ENCODE measurements at regions not wholly inside any gene's neighbourhood (a gene's known extent, or its start where the extent isn't known, plus 50 kb on each side); places are given as distances from the start of the nearest gene placed in this dataset.

DNA sequence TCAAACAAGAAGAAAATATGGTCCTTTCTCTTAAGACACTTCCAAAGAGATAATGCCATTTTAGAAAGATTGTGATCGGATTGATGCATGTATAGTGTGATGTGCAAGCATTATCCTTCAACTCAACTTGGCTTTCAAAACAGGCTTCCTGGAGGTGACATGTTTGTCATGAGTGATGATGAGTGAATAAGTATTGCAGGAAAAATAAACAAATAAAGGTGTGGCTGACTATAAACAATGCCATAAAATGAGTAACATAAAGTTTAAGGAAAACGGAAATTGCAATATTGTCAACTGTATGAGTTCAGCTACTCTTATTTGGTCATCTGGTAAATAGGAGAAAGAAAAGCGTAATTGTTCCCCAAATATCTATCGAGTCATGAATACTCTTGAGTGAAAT lies 1283.7 kb downstream of the PCDH9 start:
- H3K79me1 ChIP-seq (ENCODE audit: low read depth in 1 of 2, low read length in 2 of 2) = no peaks in the 10 kb centered on the region
- WGBS, 2 experiments (ENCODE audit: extremely low coverage in 2 of 2, insufficient read length in 1 of 2) = no CpG with 5 or more reads among the region's 4 CpGs
- in situ Hi-C loops (cut with MboI; ENCODE audit: low sequenced_read_pairs) = no loop called here

More for the DNA sequence above, 1283.7 kb downstream of the PCDH9 start:
- H2BK15ac ChIP-seq (ENCODE audit: low read depth, low read length) = no peak overlapping the region
- no peak overlapping the region for H3K9ac ChIP-seq (ENCODE audit: low read depth, low read length)
- no peak overlapping the region for H3K4me3 ChIP-seq (ENCODE audit: insufficient read depth, low read depth, low read length)
- POLR2A ChIA-PET (ENCODE audit: unreplicated experiment) = no interaction called here
- H2AFZ ChIP-seq (replicated peaks; ENCODE audit: low read length, poor library complexity) = no peak overlapping the region
- BruUV-seq (replicated peaks) = no TSS peak
- no peak overlapping the region for H4K5ac ChIP-seq (ENCODE audit: low read depth, low read length)
- H3K36me3 ChIP-seq (ENCODE audit: control insufficient read depth, insufficient read depth, low read length) = no peaks in the 10 kb centered on the region
- no peaks in the 10 kb centered on the region for H3K9me1 ChIP-seq (ENCODE audit: insufficient read depth, low read length)
- H2AK9ac ChIP-seq (replicated peaks; ENCODE audit: low read depth, low read length, poor library complexity) = no peak overlapping the region
- DNase-seq = no peak
- intact Hi-C loops (cut with micrococcal nuclease) (no loop called here), dilution Hi-C loops (cut with HindIII; ENCODE audit: low sequenced_read_pairs, unreplicated experiment) (no loop called here)
- CTCF ChIA-PET = no interaction called here
- H3K14ac ChIP-seq (replicated peaks; ENCODE audit: low read depth, low read length) = no peak overlapping the region
- no peak for ATAC-seq (ENCODE audit: low read depth)
- no peak overlapping the region for H2BK20ac ChIP-seq (ENCODE audit: low read depth, low read length)
- no peak overlapping the region for H4K8ac ChIP-seq (ENCODE audit: low read depth in 2 of 2, low read length in 2 of 2)
- H3K9me3 ChIP-seq (ENCODE audit: control insufficient read depth, insufficient read depth, low read length) = no peaks in the 10 kb centered on the region
- no peak overlapping the region for H2AK5ac ChIP-seq (ENCODE audit: low read depth, low read length)
- no peaks in the 10 kb centered on the region for H3K4me1 ChIP-seq (ENCODE audit: control insufficient read depth, insufficient read depth, low read length)
- H4K20me1 ChIP-seq (ENCODE audit: insufficient read depth, low read length) = no peaks in the 10 kb centered on the region
- no peak overlapping the region for H2BK5ac ChIP-seq (ENCODE audit: low read depth, low read length, poor library complexity, severe bottlenecking)
- H3K4me2 ChIP-seq (ENCODE audit: low read depth, low read length) = no peak overlapping the region
- no peak overlapping the region for H4K91ac ChIP-seq (ENCODE audit: insufficient read depth, low read depth, low read length)
- no peak overlapping the region for H3K27ac ChIP-seq (ENCODE audit: insufficient read depth, low read length)
- TF ChIP-seq CTCF (conservative IDR thresholded peaks at IDR 0.05; ENCODE audit: low read depth, low read length) (no peak), CHD1 (IDR thresholded peaks at IDR 0.05; ENCODE audit: low read depth, low read length) (no peak), MXI1 (IDR thresholded peaks at IDR 0.05; ENCODE audit: borderline replicate concordance, low read depth, low read length) (no peak)
- H3K18ac ChIP-seq (ENCODE audit: low read depth, low read length) = no peak overlapping the region
- H3K56ac ChIP-seq (ENCODE audit: extremely low read depth, insufficient read depth, low read length) = no peak overlapping the region
- no peak overlapping the region for H2BK120ac ChIP-seq (ENCODE audit: low read depth, low read length)
- no peak overlapping the region for H3K23ac ChIP-seq (ENCODE audit: low read depth, low read length)
- no peak overlapping the region for H3K4ac ChIP-seq (ENCODE audit: low read depth, low read length)
- H3K27me3 ChIP-seq (ENCODE audit: control insufficient read depth, insufficient read depth, low read length) = no peaks in the 10 kb centered on the region
